ENCODE measurements at regions not wholly inside any gene's neighbourhood (a gene's known extent, or its start where the extent isn't known, plus 50 kb on each side); places are given as distances from the start of the nearest gene placed in this dataset.

DNA sequence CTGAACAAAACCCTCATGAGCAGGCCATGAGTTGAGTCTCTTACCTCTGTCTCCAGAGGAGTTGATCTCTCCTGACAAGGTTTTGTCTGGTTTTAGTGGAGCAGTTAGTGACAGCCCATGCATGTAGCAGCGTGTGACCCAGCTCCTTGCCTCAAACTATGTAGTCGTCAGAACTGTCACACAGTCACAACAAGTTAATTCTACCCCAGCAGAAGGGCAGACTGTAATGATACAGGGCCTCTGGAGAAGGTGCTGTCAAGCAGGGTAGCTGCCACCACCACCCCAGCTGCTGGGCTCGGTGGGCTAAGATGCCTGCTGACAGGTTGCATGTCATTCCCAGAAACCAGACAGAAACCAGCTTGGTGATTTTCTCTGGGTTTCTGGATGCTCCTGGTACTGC is 194.5 kb downstream of the PSAT1 start:
- dilution Hi-C loops (cut with MboI; ENCODE audit: extremely low pct_ligation_motif_present, low sequenced_read_pairs) (no loop called here), intact Hi-C loops (cut with micrococcal nuclease) (no loop called here)
- no peaks in the 10 kb centered on the region for H3K9me3 ChIP-seq (replicated peaks; ENCODE audit: control insufficient read depth, insufficient read depth, low read length)
- ChIA-PET POLR2A (no interaction called here), CTCF (interaction anchor here (0.6 kb wide), 1 partner anchor 1022 kb away, joined by 3 read pairs; no protein-coding TSS in a partner anchor)
- no peaks in the 10 kb centered on the region for H3K36me3 ChIP-seq (ENCODE audit: control insufficient read depth in 2 of 2, extremely low read depth in 1 of 2, insufficient read depth in 2 of 2, low read length in 2 of 2)
- H3K9me1 ChIP-seq (replicated peaks; ENCODE audit: control insufficient read depth, extremely low read depth, insufficient read depth, low read length): no peaks in the 10 kb centered on the region
- no peak overlapping the region for H2AFZ ChIP-seq (ENCODE audit: low read depth, low read length)
- no TSS peak for BruUV-seq (replicated peaks)
- FAIRE-seq (no peak), DNase-seq (ENCODE audit: low read depth, low spot score) (no peak)
- H3K4me3 ChIP-seq (replicated peaks in 1 of 3; ENCODE audit: insufficient read depth in 1 of 3, low read depth in 1 of 3, low read length in 3 of 3): no peak overlapping the region
- H3K9ac ChIP-seq (replicated peaks; ENCODE audit: extremely low read depth, insufficient read depth, low read length): no peak overlapping the region
- no peak overlapping the region for H3K4me2 ChIP-seq (ENCODE audit: insufficient read depth, low read length)
- H3K27ac ChIP-seq (ENCODE audit: insufficient read depth, low read depth, low read length): no peak overlapping the region
- no peaks in the 10 kb centered on the region for H3K4me1 ChIP-seq (ENCODE audit: control insufficient read depth, extremely low read depth, insufficient read depth, low read length)
- no peaks in the 10 kb centered on the region for H3K79me2 ChIP-seq (ENCODE audit: control insufficient read depth, insufficient read depth, low read length)
- TF ChIP-seq FOS (IDR thresholded peaks at IDR 0.05; ENCODE audit: borderline replicate concordance, insufficient read depth, low read length) (no peak), MYC (IDR thresholded peaks at IDR 0.05; ENCODE audit: low read depth, low read length) (no peak), POLR2A (IDR thresholded peaks at IDR 0.05; ENCODE audit: low read depth, low read length) (no peak), GATA2 (IDR thresholded peaks at IDR 0.05; ENCODE audit: insufficient read depth, insufficient read length, low read depth, low read length) (no peak), POLR2AphosphoS5 (IDR thresholded peaks at IDR 0.05; ENCODE audit: insufficient read depth, low read depth, low read length) (no peak), EZH2 (IDR thresholded peaks at IDR 0.05; ENCODE audit: borderline replicate concordance, low read depth, low read length, severe bottlenecking) (no peak), JUN (IDR thresholded peaks at IDR 0.05; ENCODE audit: borderline replicate concordance, insufficient read depth, insufficient read length, low read depth) (no peak)
- TF ChIP-seq, protein P1, sequence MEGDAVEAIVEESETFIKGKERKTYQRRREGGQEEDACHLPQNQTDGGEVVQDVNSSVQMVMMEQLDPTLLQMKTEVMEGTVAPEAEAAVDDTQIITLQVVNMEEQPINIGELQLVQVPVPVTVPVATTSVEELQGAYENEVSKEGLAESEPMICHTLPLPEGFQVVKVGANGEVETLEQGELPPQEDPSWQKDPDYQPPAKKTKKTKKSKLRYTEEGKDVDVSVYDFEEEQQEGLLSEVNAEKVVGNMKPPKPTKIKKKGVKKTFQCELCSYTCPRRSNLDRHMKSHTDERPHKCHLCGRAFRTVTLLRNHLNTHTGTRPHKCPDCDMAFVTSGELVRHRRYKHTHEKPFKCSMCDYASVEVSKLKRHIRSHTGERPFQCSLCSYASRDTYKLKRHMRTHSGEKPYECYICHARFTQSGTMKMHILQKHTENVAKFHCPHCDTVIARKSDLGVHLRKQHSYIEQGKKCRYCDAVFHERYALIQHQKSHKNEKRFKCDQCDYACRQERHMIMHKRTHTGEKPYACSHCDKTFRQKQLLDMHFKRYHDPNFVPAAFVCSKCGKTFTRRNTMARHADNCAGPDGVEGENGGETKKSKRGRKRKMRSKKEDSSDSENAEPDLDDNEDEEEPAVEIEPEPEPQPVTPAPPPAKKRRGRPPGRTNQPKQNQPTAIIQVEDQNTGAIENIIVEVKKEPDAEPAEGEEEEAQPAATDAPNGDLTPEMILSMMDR (IDR thresholded peaks at IDR 0.05; ENCODE audit: extremely low read depth in 1 of 2, insufficient read depth in 1 of 2, low read depth in 1 of 2, low read length in 2 of 2): no peak
- TF ChIP-seq, protein P2, sequence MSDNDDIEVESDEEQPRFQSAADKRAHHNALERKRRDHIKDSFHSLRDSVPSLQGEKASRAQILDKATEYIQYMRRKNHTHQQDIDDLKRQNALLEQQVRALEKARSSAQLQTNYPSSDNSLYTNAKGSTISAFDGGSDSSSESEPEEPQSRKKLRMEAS (IDR thresholded peaks at IDR 0.05; ENCODE audit: insufficient read depth, insufficient read length): no peak
- no peaks in the 10 kb centered on the region for H4K20me1 ChIP-seq (replicated peaks; ENCODE audit: control insufficient read depth, extremely low read depth, insufficient read depth, low read length)
- no peaks in the 10 kb centered on the region for H3K27me3 ChIP-seq (ENCODE audit: control insufficient read depth in 2 of 2, insufficient read depth in 2 of 2, low read length in 2 of 2)
